Stimulated activated naive CD4-positive, alpha-beta T cell (primary cell): ENCODE measurements at regions not wholly inside any gene's neighbourhood (a gene's known extent, or its start where the extent isn't known, plus 50 kb on each side); places are given as distances from the start of the nearest gene placed in this dataset.
"Not testable (repeated sequence)": the region's sequence is repeated elsewhere in the genome, so short reads cannot be mapped to it uniquely, and the experiment has no call there.

Experiments
- DNase-seq, 6 experiments: peaks; one replicate each; lab custom pipeline; 2025; lab: John Stamatoyannopoulos, UW

GRCh38 chr5:17037751-17038150 is 101.7 kb upstream of the MYO10 start:
- no peak for DNase-seq

GRCh38 chr5:17039170-17039569 is 103.1 kb upstream of the MYO10 start:
- no peak for DNase-seq

GRCh38 chr5:17042041-17042440 is 106.0 kb upstream of the MYO10 start:
- no peak for DNase-seq

GRCh38 chr5:17046320-17046719 is 110.2 kb upstream of the MYO10 start:
- no peak for DNase-seq

- DNase-seq = no peak
Observed at GRCh38 chr5:17050236-17050635, 114.1 kb upstream of the MYO10 start.

GRCh38 chr5:17054911-17055310 is 118.8 kb upstream of the MYO10 start:
- DNase-seq = no peak

- no peak for DNase-seq
Observed at GRCh38 chr5:17056141-17056631, 120.1 kb upstream of the MYO10 start.

GRCh38 chr5:17058438-17058837 is 122.3 kb upstream of the MYO10 start:
- DNase-seq = no peak

- no peak for DNase-seq
Observed at GRCh38 chr5:17061973-17062470, 125.9 kb upstream of the MYO10 start.

GRCh38 chr5:17062741-17063140 is 126.7 kb upstream of the MYO10 start:
- DNase-seq = not testable (repeated sequence)

- no peak for DNase-seq
Observed at GRCh38 chr5:17064241-17064640, 128.2 kb upstream of the MYO10 start.

GRCh38 chr5:17065458-17065857 is 129.4 kb upstream of the MYO10 start:
- DNase-seq = no peak

GRCh38 chr5:17066026-17066425 is 129.9 kb upstream of the MYO10 start:
- not testable (repeated sequence) for DNase-seq

- DNase-seq = no peak
Observed at GRCh38 chr5:17067657-17068392, 131.7 kb upstream of the MYO10 start.

GRCh38 chr5:17069995-17070511 is 134.0 kb upstream of the MYO10 start:
- no peak for DNase-seq

GRCh38 chr5:17070647-17071046 is 134.6 kb upstream of the MYO10 start:
- DNase-seq = no peak

- no peak for DNase-seq
Observed at GRCh38 chr5:17075236-17075635, 139.1 kb upstream of the MYO10 start.

GRCh38 chr5:17076272-17076671 is 140.2 kb upstream of the MYO10 start:
- no peak for DNase-seq

- DNase-seq = no peak
Observed at GRCh38 chr5:17077440-17078233, 139.8 kb upstream of the BASP1 start.

- DNase-seq = no peak
Observed at GRCh38 chr5:17079562-17079961, 137.9 kb upstream of the BASP1 start.

- DNase-seq = no peak
Observed at GRCh38 chr5:17080361-17080760, 137.1 kb upstream of the BASP1 start.

- DNase-seq = no peak
Observed at GRCh38 chr5:17081142-17081541, 136.3 kb upstream of the BASP1 start.

- DNase-seq = not testable (repeated sequence)
Observed at GRCh38 chr5:17083276-17083675, 134.2 kb upstream of the BASP1 start.
